ENCODE measurements at regions not wholly inside any gene's neighbourhood (a gene's known extent, or its start where the extent isn't known, plus 50 kb on each side); places are given as distances from the start of the nearest gene placed in this dataset.

DNA sequence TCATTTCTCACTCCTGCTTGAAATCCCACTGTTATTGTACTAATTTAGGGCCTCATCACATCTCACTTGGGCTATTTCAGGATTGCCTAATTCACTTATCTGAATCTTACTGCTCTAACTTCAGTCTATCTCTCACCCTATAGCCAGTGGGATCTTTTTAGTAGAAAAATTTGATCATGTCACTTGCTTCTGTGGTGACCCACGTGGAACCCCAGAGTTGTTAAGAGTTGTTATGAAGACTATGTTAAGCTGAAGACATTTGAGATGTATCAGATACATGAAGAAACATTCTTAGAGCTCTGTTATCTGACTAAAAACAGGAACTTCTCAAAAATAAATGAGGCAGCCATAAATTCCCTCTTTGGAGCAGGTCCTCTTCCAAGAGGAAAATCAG lies 1375.6 kb upstream of the TENM4 start:
- no peak for DNase-seq

DNA sequence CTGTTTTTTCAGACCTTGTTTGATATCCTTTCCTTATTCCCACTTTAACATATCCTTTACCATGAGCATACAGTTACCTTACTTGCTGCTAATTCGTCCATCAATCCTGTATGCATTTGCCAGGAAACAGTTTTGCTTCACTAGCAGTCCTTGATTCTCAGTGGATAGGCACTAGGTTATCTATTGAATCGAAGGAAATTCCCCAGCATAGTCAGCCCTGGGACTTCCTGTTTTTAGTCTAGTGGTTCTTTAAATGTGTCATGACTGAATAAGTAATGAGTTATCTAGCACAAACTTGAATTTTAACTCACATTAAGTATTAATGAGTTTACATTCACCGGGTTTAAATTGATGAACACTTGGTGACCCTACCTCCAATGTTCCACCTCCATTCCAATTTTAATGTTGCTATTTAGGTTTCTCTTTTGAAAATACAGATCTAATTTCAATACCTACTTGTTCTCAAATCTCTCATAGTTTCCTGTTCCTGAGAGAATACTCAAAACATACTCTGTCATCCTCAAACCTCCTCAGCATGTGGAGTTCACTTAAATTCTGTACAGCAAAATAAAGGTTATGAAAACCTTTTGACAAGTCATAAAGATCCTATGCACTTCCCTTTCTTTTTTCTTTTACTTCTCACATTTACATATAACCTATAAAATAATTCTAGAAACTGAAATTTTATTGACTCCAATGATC lies 1375.1 kb upstream of the TENM4 start:
- no peak for DNase-seq

DNA sequence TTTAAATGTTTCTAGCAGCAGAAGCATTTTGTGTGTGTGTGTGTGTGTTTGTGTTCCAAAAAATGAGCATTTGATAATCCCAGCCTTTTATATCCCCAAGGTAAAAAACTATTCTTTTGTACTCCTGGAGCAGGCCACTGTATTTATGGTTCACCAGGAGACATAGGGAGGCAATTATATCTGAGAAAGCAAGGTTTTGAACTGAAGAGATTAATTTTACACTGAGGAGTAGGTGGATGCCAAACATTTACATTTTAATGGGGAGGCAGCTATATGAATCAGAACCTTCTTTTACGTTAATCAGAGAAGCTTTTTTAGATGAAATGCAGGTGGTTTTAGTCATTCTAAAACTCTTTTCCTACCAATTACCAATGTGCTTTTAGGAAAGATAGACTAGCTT lies 1374.0 kb upstream of the TENM4 start:
- DNase-seq = no peak

- no peak for DNase-seq
Observed at GRCh38 chr11:80810695-80811094, 1369.9 kb upstream of the TENM4 start.

GRCh38 chr11:80798174-80798573 lies 1357.3 kb upstream of the TENM4 start:
- no peak for DNase-seq

- DNase-seq = no peak
Observed at GRCh38 chr11:80783561-80783960, 1342.7 kb upstream of the TENM4 start.

DNA sequence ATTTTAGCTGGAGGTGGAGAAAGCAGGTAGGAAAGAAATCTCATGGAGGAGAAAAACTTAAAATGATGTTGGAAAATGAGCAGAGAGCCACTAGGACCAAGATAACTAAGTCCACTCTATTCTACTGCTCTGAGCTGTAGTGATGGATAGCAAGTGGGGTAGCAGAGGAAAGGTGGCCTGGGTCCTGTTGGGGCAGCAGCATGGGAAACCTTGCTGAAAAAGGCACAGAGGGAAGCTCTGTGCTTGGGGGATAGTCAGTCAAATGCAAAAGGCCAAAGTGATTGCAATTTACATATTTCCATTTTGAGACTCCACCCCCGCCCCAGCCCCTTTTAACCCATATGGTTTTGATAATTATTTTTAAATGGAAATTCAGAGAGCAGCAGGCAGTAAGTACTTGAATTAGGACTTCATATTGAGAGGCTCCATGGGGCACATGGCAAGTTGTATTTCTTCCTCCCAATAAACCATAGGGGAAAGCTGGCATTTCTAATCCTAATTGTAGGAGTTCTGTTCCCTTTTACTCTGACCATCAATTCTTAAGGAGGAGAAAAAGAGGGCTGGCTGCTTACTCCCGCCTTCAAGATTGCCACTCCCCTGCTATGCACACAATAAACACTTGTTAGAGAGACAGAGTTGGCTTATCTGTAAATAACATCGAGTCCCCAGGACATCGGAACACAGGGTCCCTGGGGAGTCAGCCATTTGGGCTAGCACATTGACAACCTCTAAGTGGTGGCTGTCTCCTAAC lies 1341.5 kb upstream of the TENM4 start:
- no peak for DNase-seq

- DNase-seq = no peak
Observed at GRCh38 chr11:80779905-80780605, 1339.2 kb upstream of the TENM4 start.

DNA sequence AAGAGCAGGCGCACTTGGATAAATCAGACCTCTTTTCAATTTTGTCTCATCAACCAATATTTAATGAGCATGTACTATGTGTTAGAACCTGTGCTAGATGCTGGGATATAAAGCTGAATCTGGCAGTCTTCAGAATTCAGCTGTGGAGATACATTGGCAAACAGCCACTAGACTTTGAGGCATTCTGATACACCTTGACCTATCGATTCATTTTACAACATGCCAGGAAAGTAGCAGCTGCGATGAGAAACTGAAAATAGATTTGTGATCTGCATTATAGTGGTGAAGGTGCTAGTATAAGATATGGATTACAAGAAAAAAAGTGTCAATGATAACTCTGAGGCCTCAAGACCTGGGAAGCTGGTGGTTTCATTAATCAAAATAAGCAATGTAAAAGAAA lies 1338.1 kb upstream of the TENM4 start:
- no peak for DNase-seq

DNA sequence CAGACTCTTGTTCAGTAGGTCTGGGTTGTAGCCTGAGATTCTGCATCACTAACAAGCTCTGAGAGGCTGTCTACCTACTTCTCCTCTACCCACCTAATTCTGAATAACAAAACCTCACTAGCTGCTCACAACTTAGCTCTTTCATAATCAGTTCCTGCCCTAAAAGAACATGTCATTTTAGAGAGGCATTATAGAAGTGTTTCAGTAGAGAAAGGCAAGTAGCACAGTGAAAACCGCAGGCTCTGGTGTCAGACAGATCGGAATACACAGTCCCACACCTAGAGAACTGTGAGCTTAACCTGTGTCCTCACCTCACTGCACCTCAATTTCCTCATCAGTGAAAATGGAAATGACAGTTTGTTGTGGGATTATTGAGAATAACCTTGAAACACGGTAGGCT lies 1337.6 kb upstream of the TENM4 start:
- no peak for DNase-seq

GRCh38 chr11:80773919-80774318 lies 1333.1 kb upstream of the TENM4 start:
- DNase-seq = no peak

DNA sequence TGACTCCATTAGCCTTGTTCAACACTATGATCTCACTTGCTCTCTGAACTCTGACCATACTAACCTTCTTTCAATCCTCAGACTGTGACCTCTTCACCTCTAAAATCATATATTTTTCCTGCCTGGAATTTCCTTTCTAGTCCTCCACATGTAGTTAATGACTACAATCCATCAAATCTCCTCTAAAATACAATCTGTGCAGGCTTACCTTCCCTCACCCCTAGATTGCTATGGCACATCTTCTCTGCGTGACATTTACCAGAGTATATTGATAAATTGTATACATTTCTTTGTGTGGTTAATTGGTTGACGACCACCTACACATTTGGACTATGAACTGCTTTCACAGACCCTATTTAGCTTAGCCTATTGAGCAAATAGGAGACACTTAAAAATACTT lies 1330.2 kb upstream of the TENM4 start:
- DNase-seq = no peak

DNA sequence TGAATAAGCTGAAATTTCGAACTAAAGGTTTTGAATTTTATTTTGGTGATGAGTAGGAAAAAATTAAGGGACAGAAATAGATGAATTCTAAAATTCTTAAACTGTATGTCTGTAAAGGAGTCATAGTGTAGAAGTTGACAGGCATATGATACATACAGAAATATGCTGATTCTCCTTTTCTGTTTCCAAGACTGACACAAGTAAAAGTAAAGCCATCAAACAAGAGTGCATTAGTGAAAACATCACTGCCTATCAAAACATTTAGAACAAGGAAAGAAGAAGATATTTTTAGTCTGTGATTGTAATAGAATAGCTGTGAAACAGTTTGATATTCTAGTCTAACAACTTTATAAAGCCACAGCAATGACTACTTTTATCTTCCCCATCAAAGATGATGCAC lies 1318.0 kb upstream of the TENM4 start:
- no peak for DNase-seq

- no peak for DNase-seq
Observed at GRCh38 chr11:80748207-80748925, 1307.5 kb upstream of the TENM4 start.

DNA sequence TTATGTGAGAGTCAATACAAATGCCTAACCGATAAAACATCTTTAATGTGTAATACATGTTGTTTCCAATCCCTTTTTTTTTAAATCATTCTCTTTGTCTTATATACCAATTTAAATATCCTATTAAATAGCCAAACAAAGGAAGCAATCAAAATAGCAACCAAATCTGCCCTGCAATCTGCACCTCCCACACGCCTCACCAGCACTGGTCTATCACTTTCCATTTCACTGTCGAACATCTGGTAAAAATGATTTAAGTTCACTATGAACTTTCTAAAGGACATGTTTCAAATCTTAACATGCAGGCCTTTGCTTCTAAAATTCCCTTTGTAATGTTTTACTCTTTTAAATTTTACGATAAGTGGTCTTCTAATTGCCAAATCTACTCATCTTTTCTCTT lies 1305.5 kb upstream of the TENM4 start:
- no peak for DNase-seq

GRCh38 chr11:80745416-80745815 lies 1304.6 kb upstream of the TENM4 start:
- DNase-seq = no peak

DNA sequence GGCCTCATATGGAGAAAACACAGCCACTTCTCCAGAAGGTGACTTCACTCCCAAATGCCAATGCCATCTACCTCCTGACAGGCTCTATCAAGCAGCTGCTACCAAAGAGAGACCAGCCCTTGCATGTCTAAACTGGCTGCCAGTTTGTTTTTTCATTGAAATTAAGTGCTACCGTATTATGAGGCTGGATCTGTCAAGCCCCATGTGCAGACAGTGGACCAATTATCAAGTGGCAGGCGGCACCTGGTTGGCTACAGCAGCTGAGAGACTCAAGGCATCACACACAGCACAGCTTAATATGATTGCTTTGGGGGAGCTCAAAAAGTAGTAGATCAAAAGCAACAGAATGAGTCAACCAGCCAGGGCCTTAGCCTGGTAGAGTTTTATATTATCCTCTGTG lies 1293.0 kb upstream of the TENM4 start:
- DNase-seq = no peak

DNA sequence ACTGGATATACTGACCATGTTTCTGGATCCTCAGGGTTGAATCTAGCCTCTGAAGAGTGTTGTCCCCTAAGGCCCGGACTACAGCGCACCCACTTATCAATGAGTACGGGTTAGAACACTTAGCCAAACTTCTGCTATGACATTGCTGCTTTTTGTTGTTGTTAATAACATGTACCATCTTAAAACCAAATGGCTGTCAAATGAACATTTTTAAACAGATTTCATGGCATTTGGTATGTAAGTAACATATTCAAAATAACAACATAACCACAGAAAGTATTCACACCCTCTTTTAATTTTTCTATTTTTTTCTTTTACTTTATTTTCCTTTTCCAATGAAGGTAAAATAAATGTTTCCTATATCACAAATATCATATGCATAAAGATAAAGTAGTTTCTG lies 1292.5 kb upstream of the TENM4 start:
- no peak for DNase-seq

DNA sequence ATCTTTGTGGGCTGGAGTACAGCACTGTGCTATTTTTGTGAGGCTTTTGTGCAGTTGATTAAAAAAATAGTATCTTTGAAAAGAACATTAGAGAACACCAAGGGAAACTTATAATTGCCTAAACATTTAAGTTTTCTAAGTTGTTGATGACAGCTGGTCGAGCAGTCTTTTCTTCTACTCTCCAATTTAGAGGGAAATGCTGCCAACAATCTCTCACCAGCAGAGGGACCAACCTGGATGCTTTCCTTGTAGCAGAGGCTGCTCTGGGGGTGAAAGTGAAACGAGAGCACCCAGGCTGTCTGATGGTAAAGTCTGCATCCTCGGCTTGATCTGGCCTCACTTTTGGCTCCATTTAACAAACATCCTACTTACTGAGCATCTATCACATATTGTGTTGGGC lies 1286.5 kb upstream of the TENM4 start:
- no peak for DNase-seq

GRCh38 chr11:80726236-80726635 lies 1285.4 kb upstream of the TENM4 start:
- no peak for DNase-seq

- DNase-seq = no peak
Observed at GRCh38 chr11:80724366-80724765, 1283.5 kb upstream of the TENM4 start.

- DNase-seq = no peak
Observed at GRCh38 chr11:80722629-80723028, 1281.8 kb upstream of the TENM4 start.

- DNase-seq = no peak
Observed at GRCh38 chr11:80720295-80720694, 1279.5 kb upstream of the TENM4 start.

- DNase-seq = no peak
Observed at GRCh38 chr11:80719292-80719646, 1278.4 kb upstream of the TENM4 start.
